H1 (cell line): ENCODE measurements at regions not wholly inside any gene's neighbourhood (a gene's known extent, or its start where the extent isn't known, plus 50 kb on each side); places are given as distances from the start of the nearest gene placed in this dataset.

ENCODE experiments used
- CTCF ChIA-PET: fragments of 300-600 bp; sonication (Branson Sonifier 250); formaldehyde crosslinking; loops from one replicate; lab custom pipeline; 2021; ENCODE audit not compliant: partially characterized antibody; lab: Charles Lee
- POLR2A ChIA-PET: fragments of 300-600 bp; sonication (Branson Sonifier 250); formaldehyde crosslinking; loops from one replicate; lab custom pipeline; 2021; ENCODE audit warnings: inconsistent platforms; ENCODE audit not compliant: partially characterized antibody; lab: Charles Lee
- DNase-seq, 2 experiments: peaks; one replicate each; pipeline versions ENCODE4 v3.0.0 to v3.0.0-alpha.2; 2010 to 2022; ENCODE audit warnings: low spot score in 2 of 2, low read depth in 1 of 2, mixed read lengths in 1 of 2
- FAIRE-seq: peaks from 2 replicates; lab custom pipeline; 2011; peaks lifted over from hg19 to GRCh38; lab: Jason Lieb, UNC
- H2AFZ ChIP-seq: 2 replicates; pipeline ENCODE4 v1.8.1; 2012; ENCODE audit warnings: low read length, inconsistent platforms
- H2AK5ac ChIP-seq: 2 replicates; pipeline ENCODE4 v1.6.1; 2013; ENCODE audit warnings: low read depth, low read length
- H2BK120ac ChIP-seq: replicated peaks from 2 replicates; pipeline ENCODE3; 2013; ENCODE audit warnings: low read depth, low read length, inconsistent platforms
- H2BK12ac ChIP-seq: 2 replicates; pipeline ENCODE4 v1.6.1; 2013; ENCODE audit warnings: low read depth, low read length
- H2BK15ac ChIP-seq: 2 replicates; pipeline ENCODE4 v1.6.1; 2013; ENCODE audit warnings: low read length
- H2BK20ac ChIP-seq: 2 replicates; pipeline ENCODE4 v1.6.1; 2013; ENCODE audit warnings: low read length
- H2BK5ac ChIP-seq: 2 replicates; pipeline ENCODE4 v1.6.1; 2013; ENCODE audit warnings: low read depth, low read length
- H3K14ac ChIP-seq: 2 replicates; pipeline ENCODE4 v1.6.1; 2013; ENCODE audit warnings: inconsistent platforms; ENCODE audit not compliant: insufficient read length
- H3K18ac ChIP-seq: 2 replicates; pipeline ENCODE4 v1.6.1; 2013; ENCODE audit warnings: low read length; ENCODE audit errors: extremely low read depth
- H3K23ac ChIP-seq: 2 replicates; pipeline ENCODE4 v1.6.1; 2013; ENCODE audit warnings: inconsistent platforms; ENCODE audit not compliant: insufficient read length
- H3K23me2 ChIP-seq: 2 replicates; pipeline ENCODE4 v1.6.1; 2013; ENCODE audit warnings: low read depth, low read length
- H3K27ac ChIP-seq: 2 replicates; pipeline ENCODE4 v1.6.1; 2011; ENCODE audit warnings: low read depth, low read length, inconsistent platforms
- H3K27me3 ChIP-seq, 4 experiments: replicated peaks in 1 of 4; 1 replicate in 1 of 4; 2 replicates in 3 of 4; pipeline versions ENCODE4 v1.6.1 to v1.8.1; 2011 to 2013; ENCODE audit warnings: low read length in 3 of 4, mild to moderate bottlenecking in 3 of 4, inconsistent platforms in 2 of 4, mixed read lengths in 2 of 4, moderate library complexity in 1 of 4; ENCODE audit not compliant: control insufficient read depth in 3 of 4, insufficient read depth in 3 of 4; ENCODE audit errors: extremely low read depth in 1 of 4
- H3K36me3 ChIP-seq, 4 experiments: 2 replicates each; pipeline versions ENCODE4 v1.6.1 to v1.8.1; 2011 to 2013; ENCODE audit warnings: mild to moderate bottlenecking in 4 of 4, low read length in 3 of 4, moderate library complexity in 2 of 4, control low read depth in 1 of 4, inconsistent platforms in 1 of 4; ENCODE audit not compliant: insufficient read depth in 4 of 4, control insufficient read depth in 2 of 4
- H3K4ac ChIP-seq: replicated peaks from 2 replicates; pipeline ENCODE3; 2013; ENCODE audit warnings: low read length, low read depth, mixed read lengths, inconsistent platforms; ENCODE audit not compliant: insufficient read length
- H3K4me1 ChIP-seq, 4 experiments: replicated peaks in 1 of 4; 1 replicate in 1 of 4; 2 replicates in 3 of 4; pipeline versions ENCODE4 v1.6.1 to v1.8.1; 2011 to 2013; ENCODE audit warnings: low read length in 3 of 4, inconsistent platforms in 2 of 4, mixed read lengths in 1 of 4; ENCODE audit not compliant: insufficient read depth in 4 of 4, control insufficient read depth in 3 of 4
- H3K4me2 ChIP-seq, 2 experiments: 2 replicates each; pipeline versions ENCODE4 v1.6.1 to v1.8.1; 2011 to 2013; ENCODE audit warnings: low read depth in 2 of 2, low read length in 2 of 2, control low read depth in 1 of 2, inconsistent platforms in 1 of 2, mild to moderate bottlenecking in 1 of 2; ENCODE audit not compliant: insufficient read depth in 1 of 2
- H3K4me3 ChIP-seq, 4 experiments: fragments of 200-600, 300-600 bp in 1 of 4; sonication (generic), shearing (Covaris generic), sonication (Bioruptor Twin) in 1 of 4; 2 replicates each; pipeline versions ENCODE4 v1.5.1 to v1.8.1; 2011 to 2016; ENCODE audit warnings: low read length in 4 of 4, low read depth in 3 of 4, control low read depth in 2 of 4, inconsistent platforms in 2 of 4, mild to moderate bottlenecking in 2 of 4, mixed read lengths in 1 of 4, moderate library complexity in 1 of 4; ENCODE audit not compliant: insufficient read depth in 2 of 4; ENCODE audit errors: extremely low read depth in 1 of 4
- H3K56ac ChIP-seq: replicated peaks from 2 replicates; pipeline ENCODE3; 2013; ENCODE audit warnings: low read depth, mild to moderate bottlenecking, mixed read lengths, low read length, inconsistent platforms; ENCODE audit not compliant: insufficient read length
- H3K79me1 ChIP-seq: 2 replicates; pipeline ENCODE4 v1.6.1; 2013; ENCODE audit warnings: low read depth, low read length, control low read depth
- H3K79me2 ChIP-seq, 2 experiments: 2 replicates each; pipeline versions ENCODE4 v1.6.1 to v1.8.1; 2012 to 2013; ENCODE audit warnings: low read length in 2 of 2, mild to moderate bottlenecking in 2 of 2, inconsistent platforms in 1 of 2; ENCODE audit not compliant: insufficient read depth in 2 of 2, control insufficient read depth in 1 of 2
- H3K9ac ChIP-seq, 4 experiments: replicated peaks in 1 of 4; 1 replicate in 1 of 4; 2 replicates in 3 of 4; pipeline versions ENCODE4 v1.6.1 to v1.8.1; 2011 to 2013; ENCODE audit warnings: low read depth in 3 of 4, low read length in 3 of 4, control low read depth in 2 of 4, mild to moderate bottlenecking in 2 of 4, moderate library complexity in 2 of 4, inconsistent platforms in 1 of 4; ENCODE audit errors: extremely low read depth in 1 of 4
- H3K9me3 ChIP-seq, 2 experiments: 2 replicates each; pipeline versions ENCODE4 v1.6.1 to v1.8.1; 2012 to 2013; ENCODE audit warnings: mild to moderate bottlenecking in 2 of 2, moderate library complexity in 2 of 2, control low read depth in 1 of 2, inconsistent platforms in 1 of 2, low read depth in 1 of 2, low read length in 1 of 2, mixed read lengths in 1 of 2; ENCODE audit not compliant: insufficient read depth in 2 of 2
- H4K20me1 ChIP-seq, 2 experiments: replicated peaks in 1 of 2; 2 replicates each; pipeline versions ENCODE3 to v1.8.1; 2011 to 2013; ENCODE audit warnings: inconsistent platforms in 2 of 2, low read length in 2 of 2, mild to moderate bottlenecking in 1 of 2; ENCODE audit not compliant: insufficient read depth in 2 of 2, control insufficient read depth in 1 of 2
- H4K5ac ChIP-seq: 2 replicates; pipeline ENCODE4 v1.6.1; 2013; ENCODE audit warnings: low read length, low read depth, mixed read lengths, inconsistent platforms; ENCODE audit not compliant: insufficient read length
- H4K8ac ChIP-seq: 2 replicates; pipeline ENCODE4 v1.8.0; 2013; ENCODE audit warnings: mild to moderate bottlenecking, moderate library complexity, low read length, inconsistent platforms; ENCODE audit not compliant: insufficient read depth; ENCODE audit errors: extremely low read depth
- H4K91ac ChIP-seq: replicated peaks from 2 replicates; pipeline ENCODE3; 2013; ENCODE audit warnings: low read length, mixed read lengths, inconsistent platforms; ENCODE audit not compliant: insufficient read length
- CHD1 ChIP-seq: IDR thresholded peaks from 2 replicates; pipeline ENCODE4 v1.6.1; 2012; ENCODE audit warnings: low read depth, low read length, improper control_type of control experiment
- CREB1 ChIP-seq: IDR thresholded peaks from 2 replicates; pipeline ENCODE4 v1.6.1; 2012; ENCODE audit warnings: inconsistent platforms
- CTCF ChIP-seq, 3 experiments: IDR thresholded peaks; 1 replicate in 2 of 3; 2 replicates in 1 of 3; pipeline versions ENCODE4 v1.5.1 to v1.6.1; 2011; ENCODE audit warnings: low read length in 3 of 3, mild to moderate bottlenecking in 3 of 3, inconsistent platforms in 2 of 3, low read depth in 1 of 3, moderate library complexity in 1 of 3; ENCODE audit not compliant: insufficient read depth in 1 of 3; ENCODE audit errors: control extremely low read depth in 1 of 3
- PHF8 ChIP-seq: fragments of 200-600 bp; sonication (generic); conservative IDR thresholded peaks from 2 replicates; pipeline ENCODE4 v1.7.1; 2012; ENCODE audit warnings: low read depth, mild to moderate bottlenecking, inconsistent platforms, low read length, moderate library complexity
- RNF2 ChIP-seq: fragments of 200-900, 300-1000 bp; sonication (generic); IDR thresholded peaks from 2 replicates; pipeline ENCODE4 v1.7.1; 2016; ENCODE audit warnings: borderline replicate concordance, low read depth, mild to moderate bottlenecking, antibody characterized with exemption, low read length; ENCODE audit not compliant: poor library complexity, severe bottlenecking; ENCODE audit errors: missing control alignments
- SAP30 ChIP-seq: fragments of 300-600 bp; sonication (generic); IDR thresholded peaks from 2 replicates; pipeline ENCODE4 v1.7.1; 2012; ENCODE audit warnings: low read length, moderate library complexity, mild to moderate bottlenecking, inconsistent platforms; ENCODE audit not compliant: insufficient read depth, insufficient replicate concordance
- SIX5 ChIP-seq: IDR thresholded peaks from 2 replicates; pipeline ENCODE4 v1.6.1; 2011; ENCODE audit warnings: mild to moderate bottlenecking, low read depth, low read length
- SUZ12 ChIP-seq: fragments of 200-600 bp; sonication (generic); IDR thresholded peaks from 2 replicates; pipeline ENCODE4 v1.6.1; 2012; ENCODE audit warnings: mild to moderate bottlenecking, inconsistent platforms, low read length, moderate library complexity, mixed read lengths
- WGBS, 2 experiments: shearing (Covaris generic) in 1 of 2; methylation state at CpG; one replicate each; pipeline versions ENCODE4 v1.1.6 to v1.1.7; 2013 to 2015; ENCODE audit warnings: low lambda C conversion rate in 2 of 2, mixed read lengths in 2 of 2, inconsistent platforms in 1 of 2, low coverage in 1 of 2, missing lambda C conversion rate in 1 of 2; ENCODE audit not compliant: insufficient replicate concordance in 2 of 2, insufficient coverage in 1 of 2, insufficient read length in 1 of 2; ENCODE audit errors: extremely low coverage in 1 of 2, missing lambda C conversion rate in 1 of 2; 5-methylcytosine and 5-hydroxymethylcytosine counted together
- TF ChIP-seq, protein P1 (sequence below): IDR thresholded peaks from 2 replicates; pipeline ENCODE4 v1.6.1; 2011; ENCODE audit warnings: low read length, improper control_type of control experiment

DNA sequence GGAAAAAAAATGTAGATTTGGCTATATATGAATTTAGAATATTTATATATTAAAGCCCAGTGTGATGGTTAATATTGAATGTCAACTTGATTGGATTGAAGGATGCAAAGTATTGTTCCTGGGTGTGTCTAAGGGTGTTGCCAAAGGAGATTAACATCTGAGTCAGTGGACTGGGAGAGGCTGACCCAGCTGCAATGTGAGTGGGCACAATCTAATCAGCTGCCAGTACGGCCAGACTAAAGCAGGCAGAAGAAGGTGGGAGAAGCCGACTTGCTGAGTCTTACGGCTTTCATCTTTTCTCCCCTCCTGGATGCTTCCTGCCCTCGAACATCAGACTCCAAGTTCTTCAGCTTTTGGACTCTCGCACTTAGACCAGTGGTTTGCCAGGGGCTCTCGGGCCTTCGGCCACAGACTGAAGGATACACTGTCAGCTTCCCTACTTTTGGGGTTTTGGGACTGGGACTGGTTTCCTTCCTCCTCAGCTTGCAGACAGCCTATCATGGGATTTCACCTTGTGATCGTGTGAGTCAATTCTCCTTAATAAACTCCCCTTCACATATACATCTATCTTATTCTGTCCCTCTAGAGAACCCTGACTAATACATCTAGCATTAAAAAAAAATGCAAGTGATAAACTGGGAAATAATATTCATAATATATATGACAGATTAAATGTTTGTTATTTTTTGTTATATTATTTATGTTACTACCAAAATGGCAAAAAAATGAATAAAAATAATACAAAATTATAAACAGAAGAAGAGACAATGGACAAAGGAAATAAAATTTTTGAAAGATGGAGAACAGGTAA lies 122.4 kb downstream of the DLEU7 start:
- Histone ChIP-seq H4K91ac (no peak overlapping the region), H3K4me3 (no peak overlapping the region), H3K27ac (no peak overlapping the region), H3K18ac (no peak overlapping the region), H3K79me2 (no peaks in the 10 kb centered on the region), H2BK120ac (no peak overlapping the region), H3K79me1 (no peaks in the 10 kb centered on the region), H3K9ac (no peak overlapping the region), H2BK12ac (no peak overlapping the region), H3K14ac (no peak overlapping the region), H2BK15ac (no peak overlapping the region), H2AFZ (no peak overlapping the region), H2AK5ac (no peak overlapping the region), H3K9me3 (no peaks in the 10 kb centered on the region), H3K23me2 (no peaks in the 10 kb centered on the region), H2BK5ac (no peak overlapping the region), H3K27me3 (no peaks in the 10 kb centered on the region), H3K4me2 (no peak overlapping the region), H3K36me3 (no peaks in the 10 kb centered on the region), H2BK20ac (no peak overlapping the region), H3K23ac (no peak overlapping the region), H3K4me1 (no peaks in the 10 kb centered on the region), H3K56ac (no peak overlapping the region), H4K5ac (no peak overlapping the region), H4K20me1 (no peaks in the 10 kb centered on the region), H4K8ac (no peak overlapping the region), H3K4ac (no peak overlapping the region)
- ChIA-PET POLR2A (no interaction called here), CTCF (interaction anchor here (0.7 kb wide), 1 partner anchor 11 kb away, joined by 3 read pairs; no protein-coding TSS in a partner anchor)
- no peak for FAIRE-seq
- 96% methylated on average over 8 of the region's 8 CpGs; no CpG with 5 or more reads in 1 of the 2 experiments for WGBS, 2 experiments
- no peak for DNase-seq
- TF ChIP-seq CREB1 (no peak), CTCF (IDR thresholded peaks at IDR 0.05; ENCODE audit: control extremely low read depth in 1 of 3, insufficient read depth in 1 of 3, low read depth in 1 of 3, low read length in 3 of 3) (no peak), SAP30 (no peak), SIX5 (no peak), PHF8 (no peak), SUZ12 (no peak), CHD1 (no peak), RNF2 (no peak)
- TF ChIP-seq, protein P1, sequence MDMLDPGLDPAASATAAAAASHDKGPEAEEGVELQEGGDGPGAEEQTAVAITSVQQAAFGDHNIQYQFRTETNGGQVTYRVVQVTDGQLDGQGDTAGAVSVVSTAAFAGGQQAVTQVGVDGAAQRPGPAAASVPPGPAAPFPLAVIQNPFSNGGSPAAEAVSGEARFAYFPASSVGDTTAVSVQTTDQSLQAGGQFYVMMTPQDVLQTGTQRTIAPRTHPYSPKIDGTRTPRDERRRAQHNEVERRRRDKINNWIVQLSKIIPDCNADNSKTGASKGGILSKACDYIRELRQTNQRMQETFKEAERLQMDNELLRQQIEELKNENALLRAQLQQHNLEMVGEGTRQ, result no peak
